ENCODE measurements at regions not wholly inside any gene's neighbourhood (a gene's known extent, or its start where the extent isn't known, plus 50 kb on each side); places are given as distances from the start of the nearest gene placed in this dataset.

GRCh38 chr2:239831861-239832489 is 193.2 kb downstream of the NDUFA10 start:
- TF ChIP-seq YY1 (tag by site-specific recombination; IDR thresholded peaks at IDR 0.05): no peak
- TF ChIP-seq, protein P1, sequence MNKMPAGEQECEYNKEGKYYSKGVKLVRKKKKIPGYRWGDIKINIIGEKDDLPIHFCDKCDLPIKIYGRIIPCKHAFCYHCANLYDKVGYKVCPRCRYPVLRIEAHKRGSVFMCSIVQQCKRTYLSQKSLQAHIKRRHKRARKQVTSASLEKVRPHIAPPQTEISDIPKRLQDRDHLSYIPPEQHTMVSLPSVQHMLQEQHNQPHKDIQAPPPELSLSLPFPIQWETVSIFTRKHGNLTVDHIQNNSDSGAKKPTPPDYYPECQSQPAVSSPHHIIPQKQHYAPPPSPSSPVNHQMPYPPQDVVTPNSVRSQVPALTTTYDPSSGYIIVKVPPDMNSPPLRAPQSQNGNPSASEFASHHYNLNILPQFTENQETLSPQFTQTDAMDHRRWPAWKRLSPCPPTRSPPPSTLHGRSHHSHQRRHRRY (tag by site-specific recombination; IDR thresholded peaks at IDR 0.05): no peak
- no peak for TF ChIP-seq CTCF (tag by site-specific recombination; IDR thresholded peaks at IDR 0.05)
- TF ChIP-seq GLI2 (tag by site-specific recombination; IDR thresholded peaks at IDR 0.05; ENCODE audit: borderline replicate concordance, low read depth): no peak
- no peak for TF ChIP-seq ZNF623 (tag by site-specific recombination; IDR thresholded peaks at IDR 0.05)
- TF ChIP-seq ZNF416 (tag by site-specific recombination; IDR thresholded peaks at IDR 0.05): no peak
- no peak for TF ChIP-seq ZNF324 (tag by site-specific recombination; IDR thresholded peaks at IDR 0.05)
- no peak for TF ChIP-seq TCF7L2 (IDR thresholded peaks at IDR 0.05; ENCODE audit: borderline replicate concordance, low read depth, low read length)
- no peak for TF ChIP-seq PRDM4 (tag by site-specific recombination; IDR thresholded peaks at IDR 0.05)
- no peak for TF ChIP-seq ZNF292 (tag by site-specific recombination; IDR thresholded peaks at IDR 0.05; ENCODE audit: borderline replicate concordance, low read depth)
- no peak for TF ChIP-seq ZNF555 (tag by site-specific recombination; conservative IDR thresholded peaks at IDR 0.05)
- TF ChIP-seq ZNF830 (tag by site-specific recombination; IDR thresholded peaks at IDR 0.05; ENCODE audit: low read depth): no peak
- no peak for TF ChIP-seq KLF1 (tag by site-specific recombination; IDR thresholded peaks at IDR 0.05)

Measured in HEK293 (cell line).